Lower leg skin (tissue), 4 donors: ENCODE measurements at regions not wholly inside any gene's neighbourhood (a gene's known extent, or its start where the extent isn't known, plus 50 kb on each side); places are given as distances from the start of the nearest gene placed in this dataset.
A peak's percentile ranks its signal among the peaks of the same experiment; 100 is the strongest.

ENCODE experiments used
- DNase-seq, 2 donors: peaks; one replicate each; pipeline ENCODE4 v3.0.0-alpha.2; 2019; ENCODE audit warnings: low spot score in 2 of 2
- H3K4me3 ChIP-seq: fragments of 200-600 bp; sonication (generic); 2 replicates; pipeline ENCODE4 v1.5.1; 2017; ENCODE audit warnings: mild to moderate bottlenecking, low read depth; ENCODE audit not compliant: poor library complexity, severe bottlenecking
- CTCF ChIP-seq, 3 donors: fragments of 450-650 bp; IDR thresholded peaks; one replicate each; pipeline ENCODE4 v1.5.1; 2016; ENCODE audit warnings: antibody characterized with exemption in 3 of 3, mild to moderate bottlenecking in 3 of 3, moderate library complexity in 2 of 3
- POLR2A ChIP-seq, 2 donors: fragments of 450-650 bp; IDR thresholded peaks; one replicate each; pipeline ENCODE4 v1.6.1; 2016 to 2017; ENCODE audit warnings: antibody characterized with exemption in 2 of 2, mild to moderate bottlenecking in 1 of 2, moderate library complexity in 1 of 2
- WGBS, 2 donors: methylation state at CpG; one replicate each; pipeline ENCODE4 v1.1.5; 2018; 5-methylcytosine and 5-hydroxymethylcytosine counted together
- intact Hi-C: fragments of 100-400 bp; cut with DNase I; formaldehyde crosslinking; loops from one replicate; pipeline ENCODE4 v1.15.0; 2023; ENCODE audit warnings: low total_unique reads

DNA sequence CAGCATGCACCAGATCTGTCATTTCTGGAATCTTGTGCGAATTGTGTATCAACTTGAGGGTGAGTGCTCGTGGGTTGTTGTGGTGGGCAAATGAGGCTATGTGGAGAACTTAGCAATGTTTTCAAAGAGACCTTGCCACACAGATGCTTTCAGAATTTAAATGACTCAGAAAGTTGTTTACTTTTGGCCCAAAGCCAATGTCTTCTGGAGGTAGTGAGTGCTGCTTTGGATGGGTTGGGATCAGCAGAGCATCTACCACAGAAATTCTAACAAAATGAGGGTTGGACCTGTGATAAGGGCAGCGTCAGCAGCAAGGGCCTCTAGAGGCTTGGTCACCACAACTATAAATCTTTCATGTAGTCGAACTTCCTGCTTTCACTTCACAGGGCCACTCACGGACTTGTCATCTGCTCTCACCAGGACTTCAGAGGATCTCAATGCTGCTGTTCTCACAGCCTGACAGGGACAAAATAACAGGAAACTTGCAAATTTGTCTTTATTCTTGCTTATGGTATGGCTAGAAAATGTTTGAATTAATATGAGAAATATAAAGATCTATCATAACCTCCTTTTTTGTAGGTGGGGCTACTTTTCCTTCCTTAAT is 111.4 kb downstream of the DACT1 start:
- intact Hi-C loops: no loop called here
- no peak for TF ChIP-seq POLR2A (IDR thresholded peaks at IDR 0.05)
- no peak for TF ChIP-seq CTCF (IDR thresholded peaks at IDR 0.05)
- H3K4me3 ChIP-seq: no peak overlapping the region
- WGBS, 2 donors: 57 to 59% methylated on average over 5 of the region's 5 CpGs
- peak in 1 of 2 donors; percentile 28 for DNase-seq

DNA sequence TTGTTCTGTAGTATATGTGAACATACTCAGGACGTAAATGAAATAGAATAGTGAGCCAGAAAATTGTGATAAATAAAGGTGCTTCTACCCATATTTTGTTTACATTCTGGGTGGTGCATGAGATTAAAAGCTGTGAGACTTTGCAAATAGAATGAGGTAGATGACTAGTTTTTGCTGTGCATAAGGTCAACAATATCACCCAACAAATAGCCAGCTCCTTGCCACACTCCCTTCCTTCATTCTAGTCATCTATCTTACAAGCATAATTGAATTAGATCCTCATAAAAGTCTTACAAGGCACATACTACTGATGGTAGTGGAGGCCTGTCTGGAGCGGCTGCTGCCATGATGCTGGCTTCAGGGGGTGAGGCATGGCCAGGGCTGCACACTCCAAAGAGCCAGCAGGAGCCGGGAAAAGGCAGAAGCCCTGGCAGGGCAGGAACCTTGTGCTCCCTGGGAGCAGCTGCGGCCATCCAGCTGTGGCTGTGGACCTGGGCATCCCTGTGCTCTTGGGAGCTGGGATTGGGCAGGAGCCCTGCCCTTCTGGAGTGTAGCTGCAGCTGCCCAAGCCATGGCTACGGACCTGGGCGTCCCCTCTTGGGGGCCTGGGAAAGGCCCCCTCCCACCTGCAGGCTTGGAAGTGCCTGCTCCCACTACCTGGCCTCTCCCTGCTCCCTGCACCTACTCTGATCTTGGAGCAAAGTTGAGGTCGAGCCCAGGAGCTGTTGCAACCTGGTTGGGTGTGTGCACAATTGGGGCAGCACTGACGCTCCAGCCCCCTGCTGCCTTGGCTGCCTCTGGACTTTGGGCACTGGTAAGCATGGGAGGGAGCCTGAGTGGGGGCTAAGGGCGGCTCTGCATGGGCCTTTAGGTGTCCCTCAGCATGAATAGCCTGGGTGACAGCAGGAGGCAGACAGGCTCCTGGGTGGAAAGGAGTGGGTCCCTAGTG is 112.8 kb downstream of the DACT1 start:
- H3K4me3 ChIP-seq: no peak overlapping the region
- intact Hi-C loops: no loop called here
- WGBS, 2 donors: 85 to 86% methylated on average over 8 to 9 of the region's 9 CpGs
- DNase-seq: no peak
- no peak for TF ChIP-seq POLR2A (IDR thresholded peaks at IDR 0.05)
- TF ChIP-seq CTCF (IDR thresholded peaks at IDR 0.05): no peak

DNA sequence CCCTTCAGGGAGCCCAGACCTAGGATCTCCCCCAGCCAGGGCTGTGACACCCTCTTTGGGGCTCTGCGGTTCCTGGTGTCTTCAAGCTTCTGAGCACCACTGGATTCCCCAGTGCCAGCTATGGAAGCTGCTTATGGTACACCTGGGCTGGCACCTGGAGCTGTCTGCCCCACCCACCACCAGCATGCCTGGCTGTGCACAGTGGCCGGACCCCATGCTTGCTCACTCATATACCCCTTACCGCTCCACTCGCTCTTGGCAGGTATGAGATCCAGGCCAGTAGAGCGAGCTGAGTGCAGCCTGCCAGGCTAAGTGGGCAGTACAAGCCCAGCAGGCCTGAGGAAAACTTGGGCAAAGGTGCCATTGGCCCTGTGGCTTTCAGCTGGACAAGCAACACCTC is 114.0 kb downstream of the DACT1 start:
- no peak for DNase-seq
- no peak overlapping the region for H3K4me3 ChIP-seq
- WGBS, 2 donors: 97 to 98% methylated on average over 5 of the region's 5 CpGs
- intact Hi-C loops: no loop called here
- no peak for TF ChIP-seq CTCF (IDR thresholded peaks at IDR 0.05)
- TF ChIP-seq POLR2A (IDR thresholded peaks at IDR 0.05): no peak

DNA sequence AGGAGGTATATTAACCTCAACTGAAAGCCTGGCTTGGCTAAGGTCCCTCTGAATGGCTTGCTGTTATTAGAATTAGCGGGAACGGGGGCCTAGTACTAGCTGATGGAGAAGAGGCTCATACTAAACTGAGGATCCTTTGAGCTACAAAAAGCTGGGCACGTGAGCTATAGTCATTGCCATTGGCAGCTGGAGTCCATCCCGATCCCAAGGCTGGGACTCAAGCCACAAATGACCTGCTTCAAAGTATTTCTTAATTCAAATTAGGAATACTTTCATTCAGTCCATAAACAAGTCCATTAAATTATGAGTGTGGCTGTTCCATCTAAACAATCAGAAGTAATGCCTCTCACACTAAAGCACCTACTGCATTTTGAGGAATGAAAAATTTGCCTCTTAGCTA is 114.5 kb downstream of the DACT1 start:
- intact Hi-C loops: no loop called here
- TF ChIP-seq POLR2A (IDR thresholded peaks at IDR 0.05) (no peak), CTCF (IDR thresholded peaks at IDR 0.05) (no peak)
- WGBS, 2 donors: 57 to 77% methylated on average over 4 of the region's 4 CpGs
- H3K4me3 ChIP-seq: no peak overlapping the region
- no peak for DNase-seq

GRCh38 chr14:58752771-58753201 is 115.0 kb downstream of the DACT1 start:
- WGBS, 2 donors: 12 to 18% methylated on average over 9 of the region's 9 CpGs
- intact Hi-C loops: no loop called here
- no peak overlapping the region for H3K4me3 ChIP-seq
- TF ChIP-seq CTCF (IDR thresholded peaks at IDR 0.05) (no peak), POLR2A (IDR thresholded peaks at IDR 0.05) (no peak)
- peak; percentile 72 to 95 for DNase-seq
